HEK293 (cell line): ENCODE measurements at regions not wholly inside any gene's neighbourhood (a gene's known extent, or its start where the extent isn't known, plus 50 kb on each side); places are given as distances from the start of the nearest gene placed in this dataset.
"Not testable (repeated sequence)": the region's sequence is repeated elsewhere in the genome, so short reads cannot be mapped to it uniquely, and the experiment has no call there.

Experiments used
- CTCF ChIA-PET: fragments of 350-600 bp; formaldehyde crosslinking; extraction: SDS; loops from one replicate; lab custom pipeline; 2021; ENCODE audit warnings: antibody characterized with exemption; lab: Yijun Ruan, JAX
- POLR2A ChIA-PET: fragments of 300-600 bp; formaldehyde crosslinking; extraction: SDS; loops from one replicate; lab custom pipeline; 2020; ENCODE audit warnings: antibody characterized with exemption, inconsistent platforms; lab: Yijun Ruan, JAX
- H3K27ac ChIP-seq: fragments of 200-500 bp; sonication (Bioruptor generic); 2 replicates; pipeline ENCODE4 v1.5.1; 2014; ENCODE audit warnings: low read depth, low read length, control low read depth, inconsistent platforms; ENCODE audit errors: extremely low read depth
- H3K36me3 ChIP-seq, 2 experiments: fragments of 200-500 bp in 1 of 2; sonication (Bioruptor generic) in 1 of 2; 1 replicate in 1 of 2; 2 replicates in 1 of 2; pipeline ENCODE4 v1.5.1; 2014 to 2017; ENCODE audit warnings: inconsistent platforms in 2 of 2, low read length in 2 of 2; ENCODE audit not compliant: control insufficient read depth in 2 of 2, insufficient read depth in 1 of 2
- H3K4me1 ChIP-seq: fragments of 200-500 bp; sonication (Bioruptor generic); 2 replicates; pipeline ENCODE4 v1.5.1; 2014; ENCODE audit warnings: mild to moderate bottlenecking, low read length, inconsistent platforms; ENCODE audit not compliant: control insufficient read depth, insufficient read depth
- H3K4me3 ChIP-seq: 2 replicates; pipeline ENCODE4 v1.5.1; 2011; ENCODE audit warnings: low read depth, mild to moderate bottlenecking, control low read depth, low read length, moderate library complexity
- H3K9me3 ChIP-seq: fragments of 200-500 bp; sonication (Bioruptor generic); 2 replicates; pipeline ENCODE4 v1.5.1; 2014; ENCODE audit warnings: low read depth, low read length, inconsistent platforms; ENCODE audit not compliant: control insufficient read depth, insufficient read depth
- RBAK ChIP-seq: fragments of 450-650 bp; formaldehyde crosslinking; IDR thresholded peaks from 2 replicates; pipeline ENCODE4 v1.5.1; 2016; ENCODE audit warnings: missing biosample characterization, missing genetic modification characterization
- SCRT1 ChIP-seq: fragments of 450-650 bp; formaldehyde crosslinking; IDR thresholded peaks from 2 replicates; pipeline ENCODE4 v1.5.1; 2016; ENCODE audit warnings: missing biosample characterization, missing genetic modification characterization, borderline replicate concordance
- SP7 ChIP-seq: fragments of 450-650 bp; formaldehyde crosslinking; IDR thresholded peaks from 2 replicates; pipeline ENCODE4 v1.5.1; 2016; ENCODE audit warnings: missing biosample characterization, missing genetic modification characterization
- ZFP69B ChIP-seq: fragments of 450-650 bp; formaldehyde crosslinking; IDR thresholded peaks from 2 replicates; pipeline ENCODE4 v1.5.1; 2016; ENCODE audit warnings: missing biosample characterization, missing genetic modification characterization
- ZNF132 ChIP-seq: fragments of 450-650 bp; formaldehyde crosslinking; IDR thresholded peaks from 2 replicates; pipeline ENCODE4 v1.5.1; 2017; ENCODE audit warnings: missing biosample characterization, missing genetic modification characterization, borderline replicate concordance
- ZNF175 ChIP-seq: fragments of 450-650 bp; formaldehyde crosslinking; IDR thresholded peaks from 2 replicates; pipeline ENCODE4 v1.5.1; 2016; ENCODE audit warnings: missing biosample characterization, missing genetic modification characterization
- ZNF202 ChIP-seq: fragments of 450-650 bp; formaldehyde crosslinking; IDR thresholded peaks from 2 replicates; pipeline ENCODE4 v1.5.1; 2016; ENCODE audit warnings: missing biosample characterization, missing genetic modification characterization, borderline replicate concordance
- ZNF23 ChIP-seq: fragments of 450-650 bp; formaldehyde crosslinking; IDR thresholded peaks from 2 replicates; pipeline ENCODE4 v1.5.1; 2016; ENCODE audit warnings: missing biosample characterization, missing genetic modification characterization, borderline replicate concordance
- ZNF529 ChIP-seq: fragments of 450-650 bp; formaldehyde crosslinking; IDR thresholded peaks from 2 replicates; pipeline ENCODE4 v1.5.1; 2017; ENCODE audit warnings: missing genetic modification characterization, missing biosample characterization; ENCODE audit not compliant: insufficient replicate concordance
- ZNF548 ChIP-seq: fragments of 450-650 bp; formaldehyde crosslinking; IDR thresholded peaks from 2 replicates; pipeline ENCODE4 v1.5.1; 2016; ENCODE audit warnings: missing biosample characterization, missing genetic modification characterization
- ZNF558 ChIP-seq: fragments of 450-650 bp; formaldehyde crosslinking; IDR thresholded peaks from 2 replicates; pipeline ENCODE4 v1.5.1; 2016; ENCODE audit warnings: missing biosample characterization, missing genetic modification characterization
- ZNF621 ChIP-seq: fragments of 450-650 bp; formaldehyde crosslinking; IDR thresholded peaks from 2 replicates; pipeline ENCODE4 v1.5.1; 2017; ENCODE audit warnings: missing biosample characterization, missing genetic modification characterization
- ZNF670 ChIP-seq: fragments of 450-650 bp; formaldehyde crosslinking; IDR thresholded peaks from 2 replicates; pipeline ENCODE4 v1.5.1; 2016; ENCODE audit warnings: missing biosample characterization, missing genetic modification characterization, low read depth
- ZNF777 ChIP-seq: fragments of 450-650 bp; formaldehyde crosslinking; IDR thresholded peaks from 2 replicates; pipeline ENCODE4 v1.5.1; 2017; ENCODE audit warnings: missing biosample characterization, missing genetic modification characterization, borderline replicate concordance
- ZNF830 ChIP-seq: fragments of 450-650 bp; IDR thresholded peaks from 2 replicates; pipeline ENCODE4 v1.5.0; 2018; ENCODE audit warnings: missing biosample characterization, missing genetic modification characterization, low read depth, mild to moderate bottlenecking, moderate library complexity
- TF ChIP-seq, protein P1 (sequence below): fragments of 450-650 bp; formaldehyde crosslinking; IDR thresholded peaks from 2 replicates; pipeline ENCODE4 v1.5.1; 2017; ENCODE audit warnings: missing biosample characterization, missing genetic modification characterization
- TF ChIP-seq, protein P2 (sequence below): fragments of 450-650 bp; formaldehyde crosslinking; IDR thresholded peaks from 2 replicates; pipeline ENCODE4 v1.5.1; 2016; ENCODE audit warnings: missing biosample characterization, missing genetic modification characterization
- TF ChIP-seq, protein P3 (sequence below): fragments of 450-650 bp; IDR thresholded peaks from 2 replicates; pipeline ENCODE4 v1.5.1; 2018; ENCODE audit warnings: missing biosample characterization, missing genetic modification characterization
- TF ChIP-seq, protein P4 (sequence below): fragments of 450-650 bp; formaldehyde crosslinking; IDR thresholded peaks from 2 replicates; pipeline ENCODE4 v1.5.1; 2016; ENCODE audit warnings: missing biosample characterization, missing genetic modification characterization

DNA sequence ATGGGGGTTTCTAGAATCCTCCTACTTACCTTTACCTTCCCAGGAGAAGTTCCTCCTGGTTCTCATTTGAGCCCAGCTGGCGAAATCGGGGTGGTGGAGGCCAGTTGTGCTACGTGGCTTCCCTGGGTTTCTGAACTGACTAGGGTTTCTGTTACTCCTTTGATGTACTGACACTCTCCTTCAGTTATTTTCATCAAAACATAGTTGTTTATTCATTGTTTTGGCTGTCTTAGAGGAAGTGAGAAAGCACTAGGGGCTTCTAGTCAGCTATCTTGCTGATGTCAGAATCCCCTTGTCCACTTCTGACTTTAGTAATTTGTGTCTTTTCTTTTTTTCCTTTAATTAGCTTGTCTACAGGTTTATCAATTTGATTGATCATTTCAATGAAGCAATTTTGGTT, 332.2 kb upstream of the TANK start:
- Histone ChIP-seq H3K4me3 (no peak overlapping the region), H3K9me3 (no peaks in the 10 kb centered on the region), H3K4me1 (no peaks in the 10 kb centered on the region), H3K27ac (no peak overlapping the region)
- POLR2A ChIA-PET, result no interaction called here
- no peak for TF ChIP-seq ZNF670 (tag by site-specific recombination)
- no peak for TF ChIP-seq ZNF132 (tag by site-specific recombination)
- TF ChIP-seq ZFP69B (tag by site-specific recombination), result no peak
- TF ChIP-seq ZNF548, result no peak
- TF ChIP-seq, protein P1, sequence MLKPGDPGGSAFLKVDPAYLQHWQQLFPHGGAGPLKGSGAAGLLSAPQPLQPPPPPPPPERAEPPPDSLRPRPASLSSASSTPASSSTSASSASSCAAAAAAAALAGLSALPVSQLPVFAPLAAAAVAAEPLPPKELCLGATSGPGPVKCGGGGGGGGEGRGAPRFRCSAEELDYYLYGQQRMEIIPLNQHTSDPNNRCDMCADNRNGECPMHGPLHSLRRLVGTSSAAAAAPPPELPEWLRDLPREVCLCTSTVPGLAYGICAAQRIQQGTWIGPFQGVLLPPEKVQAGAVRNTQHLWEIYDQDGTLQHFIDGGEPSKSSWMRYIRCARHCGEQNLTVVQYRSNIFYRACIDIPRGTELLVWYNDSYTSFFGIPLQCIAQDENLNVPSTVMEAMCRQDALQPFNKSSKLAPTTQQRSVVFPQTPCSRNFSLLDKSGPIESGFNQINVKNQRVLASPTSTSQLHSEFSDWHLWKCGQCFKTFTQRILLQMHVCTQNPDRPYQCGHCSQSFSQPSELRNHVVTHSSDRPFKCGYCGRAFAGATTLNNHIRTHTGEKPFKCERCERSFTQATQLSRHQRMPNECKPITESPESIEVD, result no peak
- TF ChIP-seq ZNF529, result no peak
- TF ChIP-seq ZNF175 (tag by site-specific recombination), result no peak
- TF ChIP-seq SP7 (tag by site-specific recombination), result no peak
- TF ChIP-seq, protein P2, sequence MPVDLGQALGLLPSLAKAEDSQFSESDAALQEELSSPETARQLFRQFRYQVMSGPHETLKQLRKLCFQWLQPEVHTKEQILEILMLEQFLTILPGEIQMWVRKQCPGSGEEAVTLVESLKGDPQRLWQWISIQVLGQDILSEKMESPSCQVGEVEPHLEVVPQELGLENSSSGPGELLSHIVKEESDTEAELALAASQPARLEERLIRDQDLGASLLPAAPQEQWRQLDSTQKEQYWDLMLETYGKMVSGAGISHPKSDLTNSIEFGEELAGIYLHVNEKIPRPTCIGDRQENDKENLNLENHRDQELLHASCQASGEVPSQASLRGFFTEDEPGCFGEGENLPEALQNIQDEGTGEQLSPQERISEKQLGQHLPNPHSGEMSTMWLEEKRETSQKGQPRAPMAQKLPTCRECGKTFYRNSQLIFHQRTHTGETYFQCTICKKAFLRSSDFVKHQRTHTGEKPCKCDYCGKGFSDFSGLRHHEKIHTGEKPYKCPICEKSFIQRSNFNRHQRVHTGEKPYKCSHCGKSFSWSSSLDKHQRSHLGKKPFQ, result no peak
- TF ChIP-seq ZNF830, result no peak
- TF ChIP-seq ZNF777 (tag by site-specific recombination), result no peak
- no peak for TF ChIP-seq ZNF621 (tag by site-specific recombination)
- no peak for TF ChIP-seq SCRT1
- TF ChIP-seq, all 188 proteins: peak for 0
- H3K36me3 ChIP-seq, result no peaks in the 10 kb centered on the region
- CTCF ChIA-PET, result no interaction called here

DNA sequence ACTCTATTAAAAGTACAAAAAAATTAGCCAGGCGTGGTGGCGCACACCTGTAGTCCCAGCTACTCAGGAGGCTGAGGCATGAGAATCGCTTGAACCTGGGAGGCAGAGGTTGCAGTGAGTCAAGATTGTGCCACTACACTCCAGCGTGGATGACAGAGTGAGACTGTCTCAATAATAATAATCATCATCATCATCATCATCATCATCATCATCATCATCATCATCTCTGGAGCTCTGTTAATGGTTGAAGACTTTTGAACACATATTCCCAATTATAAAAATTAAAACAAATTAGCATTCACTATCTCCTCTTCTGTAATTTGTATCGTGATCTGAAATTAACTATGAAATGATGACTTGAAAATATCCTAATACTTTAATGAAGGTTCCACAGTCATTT, 327.8 kb upstream of the TANK start:
- H3K9me3 ChIP-seq, H3K27ac ChIP-seq: not testable (repeated sequence)
- TF ChIP-seq, protein P3, sequence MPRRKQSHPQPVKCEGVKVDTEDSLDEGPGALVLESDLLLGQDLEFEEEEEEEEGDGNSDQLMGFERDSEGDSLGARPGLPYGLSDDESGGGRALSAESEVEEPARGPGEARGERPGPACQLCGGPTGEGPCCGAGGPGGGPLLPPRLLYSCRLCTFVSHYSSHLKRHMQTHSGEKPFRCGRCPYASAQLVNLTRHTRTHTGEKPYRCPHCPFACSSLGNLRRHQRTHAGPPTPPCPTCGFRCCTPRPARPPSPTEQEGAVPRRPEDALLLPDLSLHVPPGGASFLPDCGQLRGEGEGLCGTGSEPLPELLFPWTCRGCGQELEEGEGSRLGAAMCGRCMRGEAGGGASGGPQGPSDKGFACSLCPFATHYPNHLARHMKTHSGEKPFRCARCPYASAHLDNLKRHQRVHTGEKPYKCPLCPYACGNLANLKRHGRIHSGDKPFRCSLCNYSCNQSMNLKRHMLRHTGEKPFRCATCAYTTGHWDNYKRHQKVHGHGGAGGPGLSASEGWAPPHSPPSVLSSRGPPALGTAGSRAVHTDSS (tag by site-specific recombination), result peak; percentile 58; the same call in 1 of the 2 replicates
- TF ChIP-seq, all 188 proteins: peak for 1; not testable (repeated sequence) for 187
- CTCF ChIA-PET, result interaction anchor here (0.6 kb wide), 1 partner anchor 153 kb away, joined by 3 read pairs; no protein-coding TSS in a partner anchor
- H3K4me3 ChIP-seq, H3K36me3 ChIP-seq, H3K4me1 ChIP-seq, POLR2A ChIA-PET: not testable (repeated sequence)

DNA sequence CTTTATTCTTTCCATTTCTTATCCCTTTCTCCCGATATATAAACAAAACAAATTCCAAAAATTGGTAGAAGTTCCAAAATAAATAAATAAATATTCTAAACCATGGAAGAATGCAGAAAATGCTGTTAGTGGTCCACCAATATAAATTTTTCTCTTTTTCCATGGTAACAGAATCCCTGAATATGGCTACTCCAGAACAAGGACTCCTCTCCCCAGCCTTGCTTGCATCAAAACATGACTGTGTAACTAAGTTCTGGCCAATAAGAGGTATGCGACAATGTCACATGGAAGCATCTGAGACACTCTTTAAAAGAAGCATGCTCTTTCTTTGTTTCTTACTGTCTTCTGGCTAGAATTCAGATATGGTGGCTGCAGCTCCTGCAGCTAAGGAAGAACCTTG, 325.1 kb upstream of the TANK start:
- no peak overlapping the region for H3K27ac ChIP-seq
- no peak for TF ChIP-seq RBAK (tag by site-specific recombination)
- TF ChIP-seq ZNF202 (tag by site-specific recombination), result no peak
- no peak for TF ChIP-seq ZNF23
- TF ChIP-seq, protein P4, sequence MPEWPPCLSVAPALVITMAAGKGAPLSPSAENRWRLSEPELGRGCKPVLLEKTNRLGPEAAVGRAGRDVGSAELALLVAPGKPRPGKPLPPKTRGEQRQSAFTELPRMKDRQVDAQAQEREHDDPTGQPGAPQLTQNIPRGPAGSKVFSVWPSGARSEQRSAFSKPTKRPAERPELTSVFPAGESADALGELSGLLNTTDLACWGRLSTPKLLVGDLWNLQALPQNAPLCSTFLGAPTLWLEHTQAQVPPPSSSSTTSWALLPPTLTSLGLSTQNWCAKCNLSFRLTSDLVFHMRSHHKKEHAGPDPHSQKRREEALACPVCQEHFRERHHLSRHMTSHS (tag by site-specific recombination), result no peak
- TF ChIP-seq ZNF558, result 0 out of 2 replicates have a peak, but pooled peaks have one; percentile 34
- ChIA-PET POLR2A (no interaction called here), CTCF (no interaction called here)
- H3K9me3 ChIP-seq, result no peaks in the 10 kb centered on the region
- no peaks in the 10 kb centered on the region for H3K36me3 ChIP-seq
- no peaks in the 10 kb centered on the region; the same call in 1 of the 2 replicates for H3K4me1 ChIP-seq
- no peak overlapping the region for H3K4me3 ChIP-seq
